ENCODE measurements at regions not wholly inside any gene's neighbourhood (a gene's known extent, or its start where the extent isn't known, plus 50 kb on each side); places are given as distances from the start of the nearest gene placed in this dataset.
"Not testable (repeated sequence)": the region's sequence is repeated elsewhere in the genome, so short reads cannot be mapped to it uniquely, and the experiment has no call there.

- Mint-ChIP-seq H3K27ac (no peak overlapping the region), H3K9me3 (no peaks in the 10 kb centered on the region), H3K4me3 (no peak overlapping the region), H3K36me3 (ENCODE audit: low read depth) (no peaks in the 10 kb centered on the region), H3K27me3 (no peaks in the 10 kb centered on the region), H3K4me1 (peaks cover 2% of the 10 kb centered on the region)
- intact Hi-C loops (cut with micrococcal nuclease), result no loop called here
- no peak for DNase-seq
Measured at GRCh38 chr12:131229426-131230339, 276.0 kb downstream of the ADGRD1 start.

DNA sequence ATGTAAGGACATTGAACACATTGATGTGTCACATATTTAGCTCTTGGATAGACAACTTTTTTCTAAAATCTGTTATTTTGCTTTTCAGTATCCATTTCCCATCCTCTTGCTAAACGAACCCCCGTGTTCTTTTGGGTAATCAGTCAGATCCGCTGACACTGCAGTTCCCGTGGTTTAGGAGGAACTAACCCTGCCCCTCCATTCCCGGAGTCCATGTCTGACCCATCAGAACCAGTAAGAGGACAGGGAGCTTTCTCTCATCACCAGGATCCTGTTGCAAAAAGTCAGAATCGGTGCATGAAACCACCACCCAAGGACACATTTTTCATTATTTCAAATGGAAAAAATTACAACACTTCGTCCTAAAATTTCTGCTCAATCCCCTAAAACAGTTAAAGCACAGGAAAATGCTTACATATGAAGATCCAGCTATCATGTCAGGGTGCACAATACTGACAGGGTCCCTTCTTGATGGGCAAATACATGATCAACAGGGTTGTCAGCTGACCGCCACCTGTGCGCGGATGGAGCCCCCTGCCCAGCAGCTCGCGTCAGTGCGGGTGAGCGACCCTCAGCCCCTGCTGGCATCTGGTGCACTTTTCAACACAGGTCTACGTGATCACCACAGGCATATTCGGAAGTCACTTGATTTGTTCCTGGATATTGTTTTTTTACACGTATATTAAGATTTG is 276.8 kb downstream of the ADGRD1 start:
- no peak for DNase-seq
- Mint-ChIP-seq H3K4me1 (peaks cover 2% of the 10 kb centered on the region), H3K9me3 (no peaks in the 10 kb centered on the region), H3K4me3 (no peak overlapping the region), H3K36me3 (ENCODE audit: low read depth) (no peaks in the 10 kb centered on the region), H3K27ac (no peak overlapping the region), H3K27me3 (no peaks in the 10 kb centered on the region)
- intact Hi-C loops (cut with micrococcal nuclease), result no loop called here

DNA sequence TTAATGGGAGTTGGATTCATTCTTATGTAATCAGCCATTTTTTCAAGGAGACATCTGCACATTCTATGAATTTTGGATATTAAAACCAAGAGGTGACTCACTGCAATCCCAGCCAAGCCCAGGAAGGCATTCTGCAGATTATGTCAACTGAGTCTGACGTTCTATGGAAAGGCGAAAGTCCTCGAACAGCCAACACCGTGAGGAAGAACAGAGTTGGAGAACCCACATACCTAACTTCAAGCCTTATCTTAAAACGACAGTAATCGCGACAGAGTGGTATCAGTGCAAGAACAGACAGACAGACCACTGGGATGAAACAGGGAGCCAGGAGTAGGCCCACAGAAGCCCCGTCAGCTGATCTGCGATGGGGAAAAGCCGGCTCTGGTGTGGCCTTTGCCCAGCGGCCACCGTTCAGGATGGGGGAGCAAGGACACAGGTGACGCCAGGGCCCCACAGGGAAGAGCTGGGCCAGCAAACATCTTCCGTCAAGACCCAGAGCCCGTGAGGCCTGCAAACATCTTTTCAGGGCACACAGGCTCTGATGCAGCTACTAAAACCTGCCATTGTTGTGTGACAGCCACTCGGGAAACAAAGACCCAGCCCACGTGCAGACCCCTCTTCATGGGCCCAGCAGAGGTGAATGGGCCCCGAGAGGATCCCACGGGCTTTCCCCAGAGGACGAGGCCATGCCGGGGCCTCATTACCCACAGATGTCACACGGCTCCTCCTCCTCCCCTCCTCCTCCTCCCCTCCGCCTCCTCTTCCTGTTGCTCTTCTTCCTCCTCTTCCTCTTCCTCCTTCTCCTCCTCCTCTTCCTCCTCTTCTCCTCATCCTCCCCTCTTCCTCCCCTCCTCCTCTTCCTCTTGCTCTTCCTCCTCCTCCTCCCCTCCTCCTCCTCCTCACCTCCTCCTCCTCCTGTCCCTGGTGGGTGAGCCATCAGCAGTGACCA is 277.6 kb downstream of the ADGRD1 start:
- DNase-seq, result no peak
- Mint-ChIP-seq H3K4me1 (peaks cover 2% of the 10 kb centered on the region), H3K27ac (no peak overlapping the region), H3K9me3 (no peaks in the 10 kb centered on the region), H3K36me3 (ENCODE audit: low read depth) (no peaks in the 10 kb centered on the region), H3K4me3 (no peak overlapping the region), H3K27me3 (no peaks in the 10 kb centered on the region)
- intact Hi-C loops (cut with micrococcal nuclease), result no loop called here

DNA sequence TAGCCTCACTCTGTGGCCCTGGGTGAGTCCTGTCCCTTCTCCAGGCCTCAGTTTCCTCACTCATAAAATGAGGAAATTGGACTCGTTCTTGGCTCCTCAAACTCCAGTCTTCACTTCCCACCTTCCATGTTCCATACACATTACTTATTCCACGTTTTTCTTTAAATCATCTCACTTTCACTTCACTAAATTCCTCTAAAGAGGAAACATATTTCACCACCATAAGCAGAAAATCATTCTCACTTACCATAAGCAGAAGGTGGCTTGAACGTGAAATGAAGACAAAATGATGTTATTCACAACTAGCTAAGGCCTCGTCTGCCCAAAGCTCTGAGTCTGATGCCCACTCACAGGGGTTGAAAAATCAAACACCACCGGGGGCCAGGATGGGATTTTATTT is 278.3 kb downstream of the ADGRD1 start:
- Mint-ChIP-seq H3K9me3 (no peaks in the 10 kb centered on the region), H3K36me3 (ENCODE audit: low read depth) (no peaks in the 10 kb centered on the region), H3K27me3 (no peaks in the 10 kb centered on the region), H3K27ac (no peak overlapping the region), H3K4me3 (no peak overlapping the region), H3K4me1 (peaks cover 2% of the 10 kb centered on the region)
- intact Hi-C loops (cut with micrococcal nuclease), result no loop called here
- DNase-seq, result no peak

DNA sequence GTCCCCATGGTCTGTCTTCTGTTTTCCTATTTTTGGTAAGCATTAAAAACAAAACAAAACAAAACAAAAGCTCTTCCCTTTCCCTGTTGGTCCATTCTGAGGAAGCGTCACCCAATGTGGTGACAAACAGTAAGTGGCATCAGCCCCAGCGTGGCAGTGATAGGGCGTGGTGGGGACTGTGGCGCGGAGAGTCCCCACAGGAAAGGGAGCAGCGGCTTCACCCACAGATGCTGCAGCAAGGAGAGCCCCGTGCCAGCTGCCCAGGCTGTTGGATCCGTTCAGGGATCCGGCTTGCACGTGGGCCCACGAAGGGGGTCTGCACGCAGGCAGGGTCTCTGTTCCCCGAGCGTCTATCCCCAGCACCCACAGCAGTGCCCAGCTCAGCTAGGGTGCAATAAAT is 279.2 kb downstream of the ADGRD1 start:
- H3K4me3 Mint-ChIP-seq; intact Hi-C loops (cut with micrococcal nuclease); H3K27ac Mint-ChIP-seq; H3K4me1 Mint-ChIP-seq; H3K9me3 Mint-ChIP-seq; H3K27me3 Mint-ChIP-seq; H3K36me3 Mint-ChIP-seq (ENCODE audit: low read depth); DNase-seq: not testable (repeated sequence)

GRCh38 chr12:131233850-131234789 is 280.4 kb downstream of the ADGRD1 start:
- H3K4me3 Mint-ChIP-seq; DNase-seq; H3K4me1 Mint-ChIP-seq; H3K27ac Mint-ChIP-seq; H3K9me3 Mint-ChIP-seq; intact Hi-C loops (cut with micrococcal nuclease); H3K36me3 Mint-ChIP-seq (ENCODE audit: low read depth); H3K27me3 Mint-ChIP-seq: not testable (repeated sequence)

GRCh38 chr12:131234841-131235271 is 281.1 kb downstream of the ADGRD1 start:
- H3K27me3 Mint-ChIP-seq; H3K9me3 Mint-ChIP-seq; intact Hi-C loops (cut with micrococcal nuclease); H3K27ac Mint-ChIP-seq; DNase-seq; H3K4me3 Mint-ChIP-seq; H3K36me3 Mint-ChIP-seq (ENCODE audit: low read depth); H3K4me1 Mint-ChIP-seq: not testable (repeated sequence)

DNA sequence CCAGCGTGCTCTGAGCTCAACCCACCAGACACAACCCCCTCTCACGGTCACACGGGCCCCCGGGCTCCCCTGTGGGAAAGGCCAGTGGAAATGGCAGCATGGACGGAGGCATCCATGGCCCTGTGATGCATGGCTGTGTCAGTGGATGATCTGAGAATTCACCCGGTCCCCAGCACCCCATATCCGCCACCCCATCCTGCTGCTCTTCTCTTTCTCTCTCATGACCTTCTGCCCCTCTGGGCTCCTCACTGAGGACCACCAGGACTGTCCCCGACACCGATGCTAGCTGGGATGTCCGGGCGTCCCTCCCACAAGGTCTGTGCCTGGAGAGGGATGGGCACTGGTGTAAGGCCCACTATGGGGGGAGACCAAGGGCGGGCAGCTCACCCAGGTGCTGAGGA is 282.2 kb downstream of the ADGRD1 start:
- no peaks in the 10 kb centered on the region for H3K36me3 Mint-ChIP-seq (ENCODE audit: low read depth)
- H3K27ac Mint-ChIP-seq, result no peak overlapping the region
- no peak for DNase-seq
- peaks cover 8% of the 10 kb centered on the region for H3K4me1 Mint-ChIP-seq
- H3K27me3 Mint-ChIP-seq, result no peaks in the 10 kb centered on the region
- H3K9me3 Mint-ChIP-seq, result no peaks in the 10 kb centered on the region
- intact Hi-C loops (cut with micrococcal nuclease), result no loop called here
- H3K4me3 Mint-ChIP-seq, result no peak overlapping the region

DNA sequence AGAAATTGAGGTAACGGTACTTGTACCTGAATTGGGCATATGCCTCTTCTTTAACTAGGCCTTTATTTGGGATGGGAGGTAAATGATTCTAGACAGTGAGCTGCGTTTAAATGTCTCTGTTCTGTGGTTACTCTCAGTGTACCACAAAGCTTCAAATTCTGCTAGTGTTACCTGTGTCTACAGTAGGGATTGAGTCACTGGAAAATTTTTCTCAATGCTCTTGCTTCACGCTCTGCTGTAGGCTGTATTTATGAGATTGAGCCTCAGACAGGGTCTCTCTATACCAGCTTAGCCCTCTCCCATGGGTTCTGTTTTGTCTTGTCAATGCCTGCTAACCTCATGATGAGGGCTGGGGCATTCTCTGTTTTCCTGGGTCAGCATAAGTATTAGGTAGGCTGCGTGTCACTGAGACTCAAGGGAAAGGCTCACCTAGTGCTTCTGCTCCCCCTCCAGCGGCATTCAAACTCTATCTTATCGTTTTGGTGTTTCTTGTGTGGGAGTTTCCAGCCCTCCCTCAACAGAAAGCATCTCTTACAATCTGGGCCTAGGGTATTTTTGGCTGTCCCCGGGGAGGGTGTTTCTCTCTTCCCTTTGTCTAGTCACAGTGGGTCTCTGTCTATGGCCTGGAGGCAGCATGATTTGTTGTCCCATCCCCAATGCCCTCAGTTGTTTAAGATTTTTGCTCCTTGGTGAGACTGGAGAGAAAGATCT is 285.8 kb downstream of the ADGRD1 start:
- peak overlapping the region; percentile 77 for H3K27ac Mint-ChIP-seq
- no peaks in the 10 kb centered on the region for H3K27me3 Mint-ChIP-seq
- no peak for DNase-seq
- peaks cover 8% of the 10 kb centered on the region for H3K4me1 Mint-ChIP-seq
- peaks cover 3% of the 10 kb centered on the region for H3K9me3 Mint-ChIP-seq
- no peaks in the 10 kb centered on the region for H3K36me3 Mint-ChIP-seq (ENCODE audit: low read depth)
- no peak overlapping the region for H3K4me3 Mint-ChIP-seq
- intact Hi-C loops (cut with micrococcal nuclease), result no loop called here

GRCh38 chr12:131241517-131241916 is 287.8 kb downstream of the ADGRD1 start:
- Mint-ChIP-seq H3K36me3 (ENCODE audit: low read depth) (no peaks in the 10 kb centered on the region), H3K4me1 (peaks cover 8% of the 10 kb centered on the region), H3K4me3 (no peak overlapping the region), H3K27me3 (no peaks in the 10 kb centered on the region), H3K27ac (no peak overlapping the region), H3K9me3 (peaks cover 3% of the 10 kb centered on the region)
- DNase-seq, result no peak
- intact Hi-C loops (cut with micrococcal nuclease), result no loop called here

DNA sequence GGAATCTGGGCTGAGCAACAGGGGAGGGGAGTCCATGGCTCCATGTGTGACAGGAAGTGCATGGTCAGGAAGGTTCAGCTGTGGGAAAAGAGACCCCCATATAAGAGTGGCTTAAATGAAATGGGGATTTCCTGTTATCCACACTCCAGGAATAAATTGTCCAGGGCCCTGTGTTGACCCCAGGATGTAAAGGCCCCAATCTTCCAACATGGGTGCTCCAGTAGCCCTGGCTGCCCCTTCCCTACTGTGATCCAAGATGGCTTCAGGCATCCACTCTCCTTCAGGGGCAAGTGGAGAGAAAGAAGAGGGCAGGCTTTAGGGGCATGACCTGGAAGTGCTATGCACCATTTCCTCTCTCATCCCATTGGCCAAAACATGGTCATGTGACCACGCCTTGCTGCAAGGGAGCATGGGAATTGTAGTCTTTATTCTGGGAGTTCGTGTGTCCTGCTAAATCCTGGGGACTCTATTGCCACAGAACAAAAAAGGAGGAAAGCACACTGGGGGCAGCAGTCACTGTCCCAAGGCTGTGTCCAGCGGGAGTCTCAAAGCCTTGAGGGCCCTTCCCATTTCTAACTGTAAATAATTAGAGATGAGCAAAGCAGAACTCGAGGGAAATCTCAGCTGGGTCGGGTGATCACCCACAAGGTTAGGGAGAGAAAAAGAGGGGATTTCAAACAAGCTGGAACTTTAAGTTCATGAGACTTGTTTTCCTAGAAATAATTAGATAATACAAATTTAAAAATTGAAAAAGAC is 289.2 kb downstream of the ADGRD1 start:
- no peaks in the 10 kb centered on the region for H3K27me3 Mint-ChIP-seq
- peaks cover 8% of the 10 kb centered on the region for H3K4me1 Mint-ChIP-seq
- peaks cover 3% of the 10 kb centered on the region for H3K9me3 Mint-ChIP-seq
- H3K36me3 Mint-ChIP-seq (ENCODE audit: low read depth), result no peaks in the 10 kb centered on the region
- intact Hi-C loops (cut with micrococcal nuclease), result no loop called here
- peak; percentile 66 for DNase-seq
- H3K27ac Mint-ChIP-seq, result no peak overlapping the region
- H3K4me3 Mint-ChIP-seq, result no peak overlapping the region

- H3K27ac Mint-ChIP-seq; DNase-seq; H3K4me1 Mint-ChIP-seq; H3K4me3 Mint-ChIP-seq; H3K36me3 Mint-ChIP-seq (ENCODE audit: low read depth); H3K9me3 Mint-ChIP-seq; intact Hi-C loops (cut with micrococcal nuclease); H3K27me3 Mint-ChIP-seq: not testable (repeated sequence)
Measured at GRCh38 chr12:131244157-131244688, 290.5 kb downstream of the ADGRD1 start.
